Keratinocyte (primary cell): ENCODE measurements at regions not wholly inside any gene's neighbourhood (a gene's known extent, or its start where the extent isn't known, plus 50 kb on each side); places are given as distances from the start of the nearest gene placed in this dataset.

Experiments used
- CTCF ChIP-seq, 3 experiments: IDR thresholded peaks in 1 of 3; conservative IDR thresholded peaks in 1 of 3; optimal IDR thresholded peaks in 1 of 3; 2 replicates in 2 of 3; 3 replicates in 1 of 3; pipeline versions ENCODE3 to v1.5.1; 2011; ENCODE audit warnings: low read length in 3 of 3, mild to moderate bottlenecking in 3 of 3, moderate library complexity in 2 of 3, control low read depth in 1 of 3, inconsistent platforms in 1 of 3; ENCODE audit not compliant: insufficient read depth in 2 of 3; ENCODE audit errors: extremely low read depth in 1 of 3
- EZH2 ChIP-seq: IDR thresholded peaks from one replicate; pipeline ENCODE4 v1.6.1; 2012; ENCODE audit warnings: inconsistent platforms, mild to moderate bottlenecking, low read length, moderate library complexity

GRCh38 chrX:10358958-10359357 is 202.2 kb downstream of the CLCN4 start:
- TF ChIP-seq EZH2 (no peak), CTCF (optimal IDR thresholded peaks at IDR 0.05 in 1 of 3, IDR thresholded peaks at IDR 0.05 in 1 of 3, conservative IDR thresholded peaks at IDR 0.05 in 1 of 3; ENCODE audit: extremely low read depth in 1 of 3, insufficient read depth in 2 of 3, low read length in 3 of 3) (no peak)
